ENCODE measurements at regions not wholly inside any gene's neighbourhood (a gene's known extent, or its start where the extent isn't known, plus 50 kb on each side); places are given as distances from the start of the nearest gene placed in this dataset.

DNA sequence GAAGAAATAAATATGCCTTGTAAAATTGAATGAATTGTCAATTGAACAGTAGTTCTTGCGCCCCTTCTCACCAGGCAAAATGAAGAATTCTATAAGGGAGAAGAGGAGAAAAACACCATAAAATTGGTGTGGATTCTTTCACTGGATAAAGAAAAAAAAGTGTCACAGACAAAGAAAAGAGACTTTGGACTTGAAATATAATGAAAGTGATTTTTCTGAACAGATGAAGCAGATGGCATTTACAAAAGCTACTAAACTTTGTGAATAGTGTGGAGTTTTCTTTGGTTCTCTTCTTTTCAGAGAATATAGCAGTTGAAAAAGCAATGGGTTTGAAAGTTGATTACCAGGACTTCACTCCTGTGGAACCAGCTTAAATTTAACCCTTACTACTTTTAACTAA lies 945.7 kb downstream of the DSC3 start:
- Histone ChIP-seq H3K27me3 (ENCODE audit: low read depth) (no peaks in the 10 kb centered on the region), H3K4me1 (no peaks in the 10 kb centered on the region), H3K36me3 (no peaks in the 10 kb centered on the region), H3K9me3 (no peaks in the 10 kb centered on the region), H3K4me3 (no peak overlapping the region), H3K27ac (no peak overlapping the region)
- DNase-seq (no peak), ATAC-seq (no peak)
- intact Hi-C loops (cut with DNase I): no loop called here
- TF ChIP-seq, protein P1, sequence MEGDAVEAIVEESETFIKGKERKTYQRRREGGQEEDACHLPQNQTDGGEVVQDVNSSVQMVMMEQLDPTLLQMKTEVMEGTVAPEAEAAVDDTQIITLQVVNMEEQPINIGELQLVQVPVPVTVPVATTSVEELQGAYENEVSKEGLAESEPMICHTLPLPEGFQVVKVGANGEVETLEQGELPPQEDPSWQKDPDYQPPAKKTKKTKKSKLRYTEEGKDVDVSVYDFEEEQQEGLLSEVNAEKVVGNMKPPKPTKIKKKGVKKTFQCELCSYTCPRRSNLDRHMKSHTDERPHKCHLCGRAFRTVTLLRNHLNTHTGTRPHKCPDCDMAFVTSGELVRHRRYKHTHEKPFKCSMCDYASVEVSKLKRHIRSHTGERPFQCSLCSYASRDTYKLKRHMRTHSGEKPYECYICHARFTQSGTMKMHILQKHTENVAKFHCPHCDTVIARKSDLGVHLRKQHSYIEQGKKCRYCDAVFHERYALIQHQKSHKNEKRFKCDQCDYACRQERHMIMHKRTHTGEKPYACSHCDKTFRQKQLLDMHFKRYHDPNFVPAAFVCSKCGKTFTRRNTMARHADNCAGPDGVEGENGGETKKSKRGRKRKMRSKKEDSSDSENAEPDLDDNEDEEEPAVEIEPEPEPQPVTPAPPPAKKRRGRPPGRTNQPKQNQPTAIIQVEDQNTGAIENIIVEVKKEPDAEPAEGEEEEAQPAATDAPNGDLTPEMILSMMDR (IDR thresholded peaks at IDR 0.05): no peak

- intact Hi-C loops (cut with DNase I): no loop called here
- TF ChIP-seq, protein P1 (IDR thresholded peaks at IDR 0.05): no peak
- Histone ChIP-seq H3K9me3 (no peaks in the 10 kb centered on the region), H3K4me1 (no peaks in the 10 kb centered on the region), H3K27me3 (ENCODE audit: low read depth) (no peaks in the 10 kb centered on the region), H3K4me3 (no peak overlapping the region), H3K27ac (no peak overlapping the region), H3K36me3 (no peaks in the 10 kb centered on the region)
- no peak for ATAC-seq
- DNase-seq: no peak
Observed at GRCh38 chr18:30094556-30094955, 948.0 kb downstream of the DSC3 start.

- Histone ChIP-seq H3K27me3 (ENCODE audit: low read depth) (no peaks in the 10 kb centered on the region), H3K9me3 (no peaks in the 10 kb centered on the region), H3K4me1 (no peaks in the 10 kb centered on the region), H3K36me3 (no peaks in the 10 kb centered on the region), H3K27ac (no peak overlapping the region), H3K4me3 (no peak overlapping the region)
- intact Hi-C loops (cut with DNase I): no loop called here
- ATAC-seq: no peak
- TF ChIP-seq, protein P1 (IDR thresholded peaks at IDR 0.05): no peak
- DNase-seq: no peak
Observed at GRCh38 chr18:30093376-30093775, 949.2 kb downstream of the DSC3 start.

GRCh38 chr18:30088238-30089015 lies 954.1 kb downstream of the DSC3 start:
- TF ChIP-seq, protein P1 (IDR thresholded peaks at IDR 0.05): no peak
- Histone ChIP-seq H3K4me1 (no peaks in the 10 kb centered on the region), H3K9me3 (no peaks in the 10 kb centered on the region), H3K36me3 (no peaks in the 10 kb centered on the region), H3K4me3 (no peak overlapping the region), H3K27me3 (ENCODE audit: low read depth) (no peaks in the 10 kb centered on the region), H3K27ac (no peak overlapping the region)
- no peak for DNase-seq
- intact Hi-C loops (cut with DNase I): no loop called here
- no peak for ATAC-seq

GRCh38 chr18:30086351-30086750 lies 956.2 kb downstream of the DSC3 start:
- no peak overlapping the region for H3K4me3 ChIP-seq
- H3K27me3 ChIP-seq (ENCODE audit: low read depth): no peaks in the 10 kb centered on the region
- no peak for ATAC-seq
- H3K4me1 ChIP-seq: no peaks in the 10 kb centered on the region
- H3K9me3 ChIP-seq: no peaks in the 10 kb centered on the region
- no peaks in the 10 kb centered on the region for H3K36me3 ChIP-seq
- intact Hi-C loops (cut with DNase I): no loop called here
- DNase-seq: no peak
- H3K27ac ChIP-seq: no peak overlapping the region
- TF ChIP-seq, protein P1 (IDR thresholded peaks at IDR 0.05): no peak

Measured in lower lobe of right lung (tissue), 2 donors.